GM12878 (cell line): ENCODE measurements at regions not wholly inside any gene's neighbourhood (a gene's known extent, or its start where the extent isn't known, plus 50 kb on each side); places are given as distances from the start of the nearest gene placed in this dataset.

Experiments
- ATAC-seq: fragments of 200-7000 bp; cut with Tn5 transposase; 3 replicates; pipeline ENCODE4 v1.9.1; 2020; ENCODE audit warnings: mild to moderate bottlenecking, moderate library complexity
- BruUV-seq: library from RNA; stranded (reverse); fragments of 400-500 nt; replicated peaks from 2 replicates; lab custom pipeline; 2021; lab: Mats Ljungman, UMichigan
- CTCF ChIA-PET: fragments of 300-600 bp; sonication (Branson Sonifier 250); formaldehyde crosslinking; extraction: SDS; loops from one replicate; lab custom pipeline; 2021; ENCODE audit warnings: inconsistent platforms; lab: Yijun Ruan, JAX
- POLR2A ChIA-PET: fragments of 350-600 bp; formaldehyde crosslinking; extraction: SDS; loops from one replicate; lab custom pipeline; 2021; ENCODE audit warnings: inconsistent platforms; lab: Charles Lee
- RAD21 ChIA-PET: fragments of 300-600 bp; sonication (Branson Sonifier 250); formaldehyde crosslinking; loops from one replicate; lab custom pipeline; 2023; ENCODE audit warnings: antibody characterized with exemption; ENCODE audit not compliant: unreplicated experiment; lab: Charles Lee
- SMC1A ChIA-PET: fragments of 300-600 bp; sonication (Branson Sonifier 250); formaldehyde crosslinking; loops from one replicate; lab custom pipeline; 2023; ENCODE audit not compliant: unreplicated experiment, uncharacterized antibody; lab: Charles Lee
- DNase-seq: peaks from one replicate; pipeline ENCODE4 v3.0.0-alpha.2; 2011; ENCODE audit warnings: low read depth, low spot score
- FAIRE-seq: peaks from 3 replicates; lab custom pipeline; 2011; peaks lifted over from hg19 to GRCh38; lab: Jason Lieb, UNC
- H2AFZ ChIP-seq: 2 replicates; pipeline ENCODE4 v1.6.0; 2011; ENCODE audit warnings: low read depth, low read length, control low read depth; ENCODE audit not compliant: control insufficient read depth
- H3K27ac ChIP-seq: 2 replicates; pipeline ENCODE4 v1.5.1; 2011; ENCODE audit warnings: control low read depth; ENCODE audit not compliant: control insufficient read depth, insufficient read depth
- H3K27me3 ChIP-seq, 2 experiments: replicated peaks in 1 of 2; 2 replicates each; pipeline versions ENCODE4 v1.6.0 to v1.6.1; 2011; ENCODE audit warnings: low read length in 1 of 2; ENCODE audit not compliant: control insufficient read depth in 2 of 2, insufficient read depth in 2 of 2
- H3K36me3 ChIP-seq, 2 experiments: 2 replicates each; pipeline ENCODE4 v1.5.1; 2011; ENCODE audit warnings: low read length in 1 of 2; ENCODE audit not compliant: control insufficient read depth in 2 of 2, insufficient read depth in 2 of 2
- H3K4me1 ChIP-seq: 2 replicates; pipeline ENCODE4 v1.6.1; 2011; ENCODE audit warnings: mild to moderate bottlenecking, low read length, moderate library complexity, mixed read lengths; ENCODE audit not compliant: control insufficient read depth, insufficient read depth
- H3K4me2 ChIP-seq: 2 replicates; pipeline ENCODE4 v1.6.0; 2011; ENCODE audit warnings: control low read depth; ENCODE audit not compliant: control insufficient read depth, insufficient read depth
- H3K4me3 ChIP-seq: fragments of 200-600 bp; sonication (generic); 2 replicates; pipeline ENCODE4 v1.5.1; 2016
- H3K79me2 ChIP-seq: 2 replicates; pipeline ENCODE4 v1.6.0; 2011; ENCODE audit warnings: low read length; ENCODE audit not compliant: control insufficient read depth, insufficient read depth
- H3K9ac ChIP-seq: 2 replicates; pipeline ENCODE4 v1.8.0; 2011; ENCODE audit warnings: low read length, control low read depth, mixed read lengths; ENCODE audit not compliant: control insufficient read depth, insufficient read depth
- H3K9me3 ChIP-seq: replicated peaks from 3 replicates; pipeline ENCODE4 v1.5.1; 2011; ENCODE audit warnings: mild to moderate bottlenecking, low read length; ENCODE audit not compliant: control insufficient read depth, insufficient read depth
- H4K20me1 ChIP-seq: 2 replicates; pipeline ENCODE4 v1.6.0; 2011; ENCODE audit not compliant: control insufficient read depth, insufficient read depth
- ASH2L ChIP-seq: fragments of 300-600, 200-600 bp; sonication (generic); IDR thresholded peaks from 2 replicates; pipeline ENCODE4 v1.6.1; 2017; ENCODE audit warnings: low read depth, mild to moderate bottlenecking, borderline replicate concordance
- MAX ChIP-seq: IDR thresholded peaks from 2 replicates; pipeline ENCODE4 v1.6.1; 2012; ENCODE audit warnings: low read depth, low read length, improper control_type of control experiment
- NFYB ChIP-seq: IDR thresholded peaks from 2 replicates; pipeline ENCODE4 v1.6.1; 2011; ENCODE audit warnings: low read depth, mild to moderate bottlenecking, low read length, improper control_type of control experiment, moderate library complexity; ENCODE audit not compliant: insufficient read depth
- SIN3A ChIP-seq: IDR thresholded peaks from 2 replicates; pipeline ENCODE4 v1.6.1; 2012; ENCODE audit warnings: low read depth, low read length, improper control_type of control experiment
- SREBF1 ChIP-seq: IDR thresholded peaks from 2 replicates; pipeline ENCODE4 v1.6.1; 2012; ENCODE audit warnings: mild to moderate bottlenecking, low read length
- ZBED1 ChIP-seq: IDR thresholded peaks from 2 replicates; pipeline ENCODE4 v1.6.1; 2016; ENCODE audit warnings: borderline replicate concordance
- ZBTB40 ChIP-seq: fragments of 450-650 bp; IDR thresholded peaks from 2 replicates; pipeline ENCODE4 v1.6.1; 2016; ENCODE audit warnings: mild to moderate bottlenecking, moderate library complexity, borderline replicate concordance
- ZNF24 ChIP-seq: fragments of 450-650 bp; IDR thresholded peaks from 2 replicates; pipeline ENCODE4 v1.6.1; 2017; ENCODE audit warnings: antibody characterized with exemption, mild to moderate bottlenecking
- ZNF274 ChIP-seq: IDR thresholded peaks from one replicate; pipeline ENCODE4 v1.8.0; 2011; ENCODE audit not compliant: insufficient read length, insufficient read depth
- ZNF384 ChIP-seq: IDR thresholded peaks from 2 replicates; pipeline ENCODE4 v1.6.1; 2012; ENCODE audit warnings: low read depth, mild to moderate bottlenecking, low read length, improper control_type of control experiment, borderline replicate concordance
- WGBS: methylation state at CpG from one replicate; pipeline ENCODE4 v1.1.6; 2016; ENCODE audit warnings: low lambda C conversion rate; ENCODE audit not compliant: insufficient replicate concordance, insufficient coverage; ENCODE audit errors: missing lambda C conversion rate; 5-methylcytosine and 5-hydroxymethylcytosine counted together
- in situ Hi-C: fragments of 300-500 bp; cut with MboI; formaldehyde crosslinking; loops from 9 replicates; pipeline ENCODE4 v1.14.3; 2018; ENCODE audit warnings: mixed read lengths
- intact Hi-C: fragments of 100-400 bp; cut with micrococcal nuclease; formaldehyde crosslinking; loops from one replicate; pipeline ENCODE4 v1.14.2; 2022; ENCODE audit not compliant: unreplicated experiment

GRCh38 chr18:78780719-78781600 lies 198.7 kb upstream of the SALL3 start:
- no peak overlapping the region for H2AFZ ChIP-seq
- BruUV-seq: no TSS peak
- no peak for FAIRE-seq
- no peaks in the 10 kb centered on the region for H3K4me1 ChIP-seq
- ChIA-PET SMC1A (no interaction called here), CTCF (interaction anchor here (0.5 kb wide), 1 partner anchor 99 kb away, joined by 3 read pairs; no protein-coding TSS in a partner anchor), POLR2A (no interaction called here), RAD21 (interaction anchor here (0.6 kb wide), 1 partner anchor 236 kb away, joined by 5 read pairs; no protein-coding TSS in a partner anchor)
- H3K36me3 ChIP-seq: no peaks in the 10 kb centered on the region
- WGBS: 68% methylated on average over 42 of the region's 42 CpGs
- no peaks in the 10 kb centered on the region for H3K79me2 ChIP-seq
- no peaks in the 10 kb centered on the region for H4K20me1 ChIP-seq
- H3K27ac ChIP-seq: no peak overlapping the region
- in situ Hi-C loops (no loop called here), intact Hi-C loops (no loop called here)
- no peak overlapping the region for H3K9ac ChIP-seq
- DNase-seq: no peak
- no peak for ATAC-seq
- no peak overlapping the region for H3K4me2 ChIP-seq
- H3K4me3 ChIP-seq: no peak overlapping the region
- H3K27me3 ChIP-seq: no peaks in the 10 kb centered on the region
- TF ChIP-seq NFYB (no peak), ZBED1 (no peak), ZNF274 (no peak), ASH2L (no peak), ZNF384 (no peak), MAX (no peak), SREBF1 (no peak), ZNF24 (no peak), SIN3A (no peak), ZBTB40 (no peak)
- no peaks in the 10 kb centered on the region; the same call in 2 of the 3 replicates for H3K9me3 ChIP-seq
